ENCODE measurements at regions not wholly inside any gene's neighbourhood (a gene's known extent, or its start where the extent isn't known, plus 50 kb on each side); places are given as distances from the start of the nearest gene placed in this dataset.

DNA sequence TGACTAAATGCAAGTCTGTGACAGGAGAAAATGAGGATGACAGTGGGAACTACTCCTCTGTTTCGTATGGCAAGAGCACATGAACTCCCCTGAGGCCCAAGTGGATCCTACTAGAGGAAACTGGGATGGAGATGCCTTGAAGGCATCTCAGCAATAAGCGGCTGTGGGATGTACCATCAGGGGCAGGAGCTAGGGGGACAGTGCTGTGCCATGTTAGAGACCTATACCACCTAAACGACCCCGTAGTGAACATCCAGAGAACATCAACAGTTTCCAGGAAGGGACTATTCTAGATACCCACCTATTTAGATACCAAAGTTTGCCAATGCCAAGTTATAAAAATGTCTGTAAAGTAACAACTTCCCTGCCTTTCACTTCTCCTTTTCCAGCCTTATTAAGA, 860.8 kb upstream of the ACVR2A start:
- Histone ChIP-seq H3K9me3 (ENCODE audit: control insufficient read depth, insufficient read depth, low read depth, low read length) (no peaks in the 10 kb centered on the region), H3K4me1 (ENCODE audit: control insufficient read depth, insufficient read depth, low read length) (no peaks in the 10 kb centered on the region), H3K27ac (ENCODE audit: extremely low read depth, low read depth, low read length) (no peak overlapping the region), H3K4me3 (ENCODE audit: low read depth, low read length) (no peak overlapping the region), H3K36me3 (ENCODE audit: control insufficient read depth in 2 of 2, insufficient read depth in 1 of 2, low read length in 2 of 2) (no peaks in the 10 kb centered on the region)
- ChIA-PET CTCF (no interaction called here), POLR2A (no interaction called here)
- TF ChIP-seq, protein P1, sequence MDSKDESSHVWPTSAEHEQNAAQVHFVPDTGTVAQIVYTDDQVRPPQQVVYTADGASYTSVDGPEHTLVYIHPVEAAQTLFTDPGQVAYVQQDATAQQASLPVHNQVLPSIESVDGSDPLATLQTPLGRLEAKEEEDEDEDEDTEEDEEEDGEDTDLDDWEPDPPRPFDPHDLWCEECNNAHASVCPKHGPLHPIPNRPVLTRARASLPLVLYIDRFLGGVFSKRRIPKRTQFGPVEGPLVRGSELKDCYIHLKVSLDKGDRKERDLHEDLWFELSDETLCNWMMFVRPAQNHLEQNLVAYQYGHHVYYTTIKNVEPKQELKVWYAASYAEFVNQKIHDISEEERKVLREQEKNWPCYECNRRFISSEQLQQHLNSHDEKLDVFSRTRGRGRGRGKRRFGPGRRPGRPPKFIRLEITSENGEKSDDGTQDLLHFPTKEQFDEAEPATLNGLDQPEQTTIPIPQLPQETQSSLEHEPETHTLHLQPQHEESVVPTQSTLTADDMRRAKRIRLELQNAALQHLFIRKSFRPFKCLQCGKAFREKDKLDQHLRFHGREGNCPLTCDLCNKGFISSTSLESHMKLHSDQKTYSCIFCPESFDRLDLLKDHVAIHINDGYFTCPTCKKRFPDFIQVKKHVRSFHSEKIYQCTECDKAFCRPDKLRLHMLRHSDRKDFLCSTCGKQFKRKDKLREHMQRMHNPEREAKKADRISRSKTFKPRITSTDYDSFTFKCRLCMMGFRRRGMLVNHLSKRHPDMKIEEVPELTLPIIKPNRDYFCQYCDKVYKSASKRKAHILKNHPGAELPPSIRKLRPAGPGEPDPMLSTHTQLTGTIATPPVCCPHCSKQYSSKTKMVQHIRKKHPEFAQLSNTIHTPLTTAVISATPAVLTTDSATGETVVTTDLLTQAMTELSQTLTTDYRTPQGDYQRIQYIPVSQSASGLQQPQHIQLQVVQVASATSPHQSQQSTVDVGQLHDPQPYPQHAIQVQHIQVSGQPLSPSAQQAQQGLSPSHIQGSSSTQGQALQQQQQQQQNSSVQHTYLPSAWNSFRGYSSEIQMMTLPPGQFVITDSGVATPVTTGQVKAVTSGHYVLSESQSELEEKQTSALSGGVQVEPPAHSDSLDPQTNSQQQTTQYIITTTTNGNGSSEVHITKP (tag by site-specific recombination; IDR thresholded peaks at IDR 0.05): peak; percentile 85
- TF ChIP-seq ZNF658 (tag by site-specific recombination; IDR thresholded peaks at IDR 0.05) (no peak), ZNF211 (tag by site-specific recombination; IDR thresholded peaks at IDR 0.05; ENCODE audit: low read depth) (no peak), ZNF138 (tag by site-specific recombination; IDR thresholded peaks at IDR 0.05; ENCODE audit: borderline replicate concordance) (no peak)

DNA sequence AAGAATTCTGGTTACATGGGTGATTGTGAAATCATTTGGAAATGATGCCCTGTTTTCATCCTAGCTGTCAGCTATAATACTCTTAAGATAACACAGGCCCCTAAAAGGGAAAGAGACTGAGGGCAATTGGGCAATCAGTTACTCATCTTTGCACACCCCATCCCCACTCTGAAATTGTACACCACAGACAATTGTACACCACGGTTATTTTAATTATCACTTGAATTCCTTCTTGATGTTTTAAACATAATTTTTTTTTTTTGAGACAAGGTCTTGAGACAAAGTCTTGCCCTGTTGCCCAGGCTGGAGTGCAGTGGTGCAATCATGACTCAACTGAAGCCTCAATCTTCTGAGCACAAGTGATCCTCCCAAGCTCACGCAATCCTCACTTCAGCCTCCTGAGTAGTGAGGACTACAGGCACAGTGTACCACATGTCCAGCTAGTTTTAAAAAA, 862.4 kb upstream of the ACVR2A start:
- TF ChIP-seq ZNF354C (tag by site-specific recombination; IDR thresholded peaks at IDR 0.05; ENCODE audit: borderline replicate concordance, low read depth) (no peak), TRIM28 (IDR thresholded peaks at IDR 0.05; ENCODE audit: borderline replicate concordance, low read length) (no peak), ZNF391 (tag by site-specific recombination; IDR thresholded peaks at IDR 0.05; ENCODE audit: borderline replicate concordance, low read depth) (no peak), ZBTB1 (tag by site-specific recombination; IDR thresholded peaks at IDR 0.05) (no peak), ZNF777 (tag by site-specific recombination; IDR thresholded peaks at IDR 0.05; ENCODE audit: borderline replicate concordance) (no peak), ZNF140 (tag by site-specific recombination; IDR thresholded peaks at IDR 0.05) (no peak), GLIS1 (tag by site-specific recombination; IDR thresholded peaks at IDR 0.05) (no peak), WT1 (tag by site-specific recombination; IDR thresholded peaks at IDR 0.05) (no peak), ZNF19 (tag by site-specific recombination; IDR thresholded peaks at IDR 0.05; ENCODE audit: low read depth) (no peak), ZNF214 (tag by site-specific recombination; IDR thresholded peaks at IDR 0.05; ENCODE audit: borderline replicate concordance) (no peak)
- TF ChIP-seq, protein P2, sequence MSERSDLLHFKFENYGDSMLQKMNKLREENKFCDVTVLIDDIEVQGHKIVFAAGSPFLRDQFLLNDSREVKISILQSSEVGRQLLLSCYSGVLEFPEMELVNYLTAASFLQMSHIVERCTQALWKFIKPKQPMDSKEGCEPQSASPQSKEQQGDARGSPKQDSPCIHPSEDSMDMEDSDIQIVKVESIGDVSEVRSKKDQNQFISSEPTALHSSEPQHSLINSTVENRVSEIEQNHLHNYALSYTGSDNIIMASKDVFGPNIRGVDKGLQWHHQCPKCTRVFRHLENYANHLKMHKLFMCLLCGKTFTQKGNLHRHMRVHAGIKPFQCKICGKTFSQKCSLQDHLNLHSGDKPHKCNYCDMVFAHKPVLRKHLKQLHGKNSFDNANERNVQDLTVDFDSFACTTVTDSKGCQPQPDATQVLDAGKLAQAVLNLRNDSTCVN (tag by site-specific recombination; optimal IDR thresholded peaks at IDR 0.05): no peak
- TF ChIP-seq, protein P3, sequence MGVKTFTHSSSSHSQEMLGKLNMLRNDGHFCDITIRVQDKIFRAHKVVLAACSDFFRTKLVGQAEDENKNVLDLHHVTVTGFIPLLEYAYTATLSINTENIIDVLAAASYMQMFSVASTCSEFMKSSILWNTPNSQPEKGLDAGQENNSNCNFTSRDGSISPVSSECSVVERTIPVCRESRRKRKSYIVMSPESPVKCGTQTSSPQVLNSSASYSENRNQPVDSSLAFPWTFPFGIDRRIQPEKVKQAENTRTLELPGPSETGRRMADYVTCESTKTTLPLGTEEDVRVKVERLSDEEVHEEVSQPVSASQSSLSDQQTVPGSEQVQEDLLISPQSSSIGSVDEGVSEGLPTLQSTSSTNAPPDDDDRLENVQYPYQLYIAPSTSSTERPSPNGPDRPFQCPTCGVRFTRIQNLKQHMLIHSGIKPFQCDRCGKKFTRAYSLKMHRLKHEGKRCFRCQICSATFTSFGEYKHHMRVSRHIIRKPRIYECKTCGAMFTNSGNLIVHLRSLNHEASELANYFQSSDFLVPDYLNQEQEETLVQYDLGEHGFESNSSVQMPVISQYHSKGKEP (tag by site-specific recombination; IDR thresholded peaks at IDR 0.05): no peak
- no peaks in the 10 kb centered on the region for H3K36me3 ChIP-seq (ENCODE audit: control insufficient read depth in 2 of 2, insufficient read depth in 1 of 2, low read length in 2 of 2)
- CTCF ChIA-PET: interaction anchor here (0.6 to 0.7 kb wide), 2 partner anchors 9 to 13 kb away, joined by 3 to 6 read pairs; no protein-coding TSS in a partner anchor
- no peaks in the 10 kb centered on the region for H3K9me3 ChIP-seq (ENCODE audit: control insufficient read depth, insufficient read depth, low read depth, low read length)
- POLR2A ChIA-PET: interaction anchor here (0.7 kb wide), 1 partner anchor 1922 kb away, joined by 3 read pairs; no protein-coding TSS in a partner anchor
- no peak overlapping the region for H3K27ac ChIP-seq (ENCODE audit: extremely low read depth, low read depth, low read length)
- H3K4me3 ChIP-seq (ENCODE audit: low read depth, low read length): no peak overlapping the region
- H3K4me1 ChIP-seq (ENCODE audit: control insufficient read depth, insufficient read depth, low read length): no peaks in the 10 kb centered on the region

Measured in HEK293 (cell line).